ENCODE measurements at regions not wholly inside any gene's neighbourhood (a gene's known extent, or its start where the extent isn't known, plus 50 kb on each side); places are given as distances from the start of the nearest gene placed in this dataset.

DNA sequence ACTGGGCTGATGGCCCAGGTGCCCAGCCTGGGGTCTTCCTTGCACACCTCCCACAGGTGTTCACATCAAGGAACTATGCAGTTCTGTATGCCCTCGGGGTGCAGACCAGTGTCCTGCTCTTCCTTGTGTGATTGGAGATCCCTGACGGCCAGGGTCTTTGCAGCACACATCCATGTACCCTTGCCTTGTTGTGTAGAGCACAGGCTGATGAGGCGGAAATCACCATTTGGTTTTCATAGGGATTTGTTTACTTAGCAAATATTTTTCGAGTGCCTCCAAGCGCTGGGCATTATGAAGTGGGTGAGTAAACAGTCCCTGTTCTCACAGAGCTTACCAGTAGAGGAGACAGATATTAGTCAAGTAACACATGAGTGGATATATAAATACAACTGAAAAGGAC is 209.3 kb upstream of the UMPS start:
- no peak; the same call in 1 of the 2 replicates for ATAC-seq
- intact Hi-C loops (cut with micrococcal nuclease; ENCODE audit: unreplicated experiment) = no loop called here
- no peaks in the 10 kb centered on the region for H3K9me3 ChIP-seq (ENCODE audit: control insufficient read depth, insufficient read depth, low read depth, low read length)
- H3K27me3 ChIP-seq (ENCODE audit: control insufficient read depth, insufficient read depth, low read length) = peaks cover 25% of the 10 kb centered on the region
- TF ChIP-seq POLR2AphosphoS5 (IDR thresholded peaks at IDR 0.05; ENCODE audit: low read depth, low read length) = no peak
- no peak for TF ChIP-seq SIN3A (IDR thresholded peaks at IDR 0.05; ENCODE audit: borderline replicate concordance, insufficient read depth, low read depth, low read length)
- no peak for TF ChIP-seq TCF7L2 (IDR thresholded peaks at IDR 0.05; ENCODE audit: low read depth, low read length)
- TF ChIP-seq, protein P1, sequence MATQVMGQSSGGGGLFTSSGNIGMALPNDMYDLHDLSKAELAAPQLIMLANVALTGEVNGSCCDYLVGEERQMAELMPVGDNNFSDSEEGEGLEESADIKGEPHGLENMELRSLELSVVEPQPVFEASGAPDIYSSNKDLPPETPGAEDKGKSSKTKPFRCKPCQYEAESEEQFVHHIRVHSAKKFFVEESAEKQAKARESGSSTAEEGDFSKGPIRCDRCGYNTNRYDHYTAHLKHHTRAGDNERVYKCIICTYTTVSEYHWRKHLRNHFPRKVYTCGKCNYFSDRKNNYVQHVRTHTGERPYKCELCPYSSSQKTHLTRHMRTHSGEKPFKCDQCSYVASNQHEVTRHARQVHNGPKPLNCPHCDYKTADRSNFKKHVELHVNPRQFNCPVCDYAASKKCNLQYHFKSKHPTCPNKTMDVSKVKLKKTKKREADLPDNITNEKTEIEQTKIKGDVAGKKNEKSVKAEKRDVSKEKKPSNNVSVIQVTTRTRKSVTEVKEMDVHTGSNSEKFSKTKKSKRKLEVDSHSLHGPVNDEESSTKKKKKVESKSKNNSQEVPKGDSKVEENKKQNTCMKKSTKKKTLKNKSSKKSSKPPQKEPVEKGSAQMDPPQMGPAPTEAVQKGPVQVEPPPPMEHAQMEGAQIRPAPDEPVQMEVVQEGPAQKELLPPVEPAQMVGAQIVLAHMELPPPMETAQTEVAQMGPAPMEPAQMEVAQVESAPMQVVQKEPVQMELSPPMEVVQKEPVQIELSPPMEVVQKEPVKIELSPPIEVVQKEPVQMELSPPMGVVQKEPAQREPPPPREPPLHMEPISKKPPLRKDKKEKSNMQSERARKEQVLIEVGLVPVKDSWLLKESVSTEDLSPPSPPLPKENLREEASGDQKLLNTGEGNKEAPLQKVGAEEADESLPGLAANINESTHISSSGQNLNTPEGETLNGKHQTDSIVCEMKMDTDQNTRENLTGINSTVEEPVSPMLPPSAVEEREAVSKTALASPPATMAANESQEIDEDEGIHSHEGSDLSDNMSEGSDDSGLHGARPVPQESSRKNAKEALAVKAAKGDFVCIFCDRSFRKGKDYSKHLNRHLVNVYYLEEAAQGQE (IDR thresholded peaks at IDR 0.05; ENCODE audit: insufficient read depth in 1 of 2, low read depth in 2 of 2, low read length in 1 of 2) = no peak
- TF ChIP-seq, protein P2, sequence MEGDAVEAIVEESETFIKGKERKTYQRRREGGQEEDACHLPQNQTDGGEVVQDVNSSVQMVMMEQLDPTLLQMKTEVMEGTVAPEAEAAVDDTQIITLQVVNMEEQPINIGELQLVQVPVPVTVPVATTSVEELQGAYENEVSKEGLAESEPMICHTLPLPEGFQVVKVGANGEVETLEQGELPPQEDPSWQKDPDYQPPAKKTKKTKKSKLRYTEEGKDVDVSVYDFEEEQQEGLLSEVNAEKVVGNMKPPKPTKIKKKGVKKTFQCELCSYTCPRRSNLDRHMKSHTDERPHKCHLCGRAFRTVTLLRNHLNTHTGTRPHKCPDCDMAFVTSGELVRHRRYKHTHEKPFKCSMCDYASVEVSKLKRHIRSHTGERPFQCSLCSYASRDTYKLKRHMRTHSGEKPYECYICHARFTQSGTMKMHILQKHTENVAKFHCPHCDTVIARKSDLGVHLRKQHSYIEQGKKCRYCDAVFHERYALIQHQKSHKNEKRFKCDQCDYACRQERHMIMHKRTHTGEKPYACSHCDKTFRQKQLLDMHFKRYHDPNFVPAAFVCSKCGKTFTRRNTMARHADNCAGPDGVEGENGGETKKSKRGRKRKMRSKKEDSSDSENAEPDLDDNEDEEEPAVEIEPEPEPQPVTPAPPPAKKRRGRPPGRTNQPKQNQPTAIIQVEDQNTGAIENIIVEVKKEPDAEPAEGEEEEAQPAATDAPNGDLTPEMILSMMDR (IDR thresholded peaks at IDR 0.05) = no peak
- ChIA-PET POLR2A (no interaction called here), CTCF (no interaction called here)
- no TSS peak for BruUV-seq (replicated peaks)
- no peak overlapping the region for H3K4me3 ChIP-seq (ENCODE audit: low read depth in 2 of 2, low read length in 2 of 2)
- in situ Hi-C loops (cut with HindIII; ENCODE audit: low pct_unique_long_range_greater_than_20kb, low sequenced_read_pairs) = no loop called here
- no peak for DNase-seq (ENCODE audit: low read depth, low spot score)
- H3K36me3 ChIP-seq (ENCODE audit: control insufficient read depth, insufficient read depth, low read length) = no peaks in the 10 kb centered on the region
- no peak overlapping the region for H3K27ac ChIP-seq (ENCODE audit: low read length)
- no peaks in the 10 kb centered on the region for H3K4me1 ChIP-seq (ENCODE audit: control insufficient read depth, insufficient read depth, low read length)

DNA sequence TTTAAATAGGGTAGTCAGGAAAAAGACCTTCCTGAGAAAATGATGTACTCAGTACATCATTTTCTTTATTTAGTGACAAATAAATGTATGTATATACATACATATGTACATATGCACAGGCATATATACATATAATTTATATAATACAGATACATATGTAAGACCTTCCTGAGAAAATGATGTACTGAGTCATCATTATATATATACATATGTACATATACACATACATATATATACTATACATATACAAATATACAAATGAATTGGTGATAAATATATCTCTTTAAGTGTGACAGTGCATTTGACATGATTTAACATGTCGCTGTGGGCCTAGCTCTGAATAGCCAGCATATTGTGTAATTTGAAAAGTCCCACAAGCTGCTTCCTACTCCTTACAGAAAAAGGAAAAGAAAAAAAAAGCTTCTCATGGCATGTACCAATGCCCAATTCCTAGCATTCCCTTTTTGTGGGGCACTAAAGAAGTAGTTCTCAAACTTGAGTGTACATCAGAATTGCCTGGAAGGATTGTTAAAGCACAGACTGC is 208.1 kb upstream of the UMPS start:
- in situ Hi-C loops (cut with HindIII; ENCODE audit: low pct_unique_long_range_greater_than_20kb, low sequenced_read_pairs) = no loop called here
- H3K27me3 ChIP-seq (ENCODE audit: control insufficient read depth, insufficient read depth, low read length) = peaks cover 25% of the 10 kb centered on the region
- CTCF ChIA-PET = no interaction called here

More for the DNA sequence above, 208.1 kb upstream of the UMPS start:
- intact Hi-C loops (cut with micrococcal nuclease; ENCODE audit: unreplicated experiment) = no loop called here
- no TSS peak for BruUV-seq (replicated peaks)
- Histone ChIP-seq H3K9me3 (ENCODE audit: control insufficient read depth, insufficient read depth, low read depth, low read length) (no peaks in the 10 kb centered on the region), H3K27ac (ENCODE audit: low read length) (no peak overlapping the region), H3K36me3 (ENCODE audit: control insufficient read depth, insufficient read depth, low read length) (no peaks in the 10 kb centered on the region), H3K4me3 (ENCODE audit: low read depth in 2 of 2, low read length in 2 of 2) (no peak overlapping the region), H3K4me1 (ENCODE audit: control insufficient read depth, insufficient read depth, low read length) (no peaks in the 10 kb centered on the region)
- POLR2A ChIA-PET = no interaction called here
- no peak for DNase-seq (ENCODE audit: low read depth, low spot score)
- ATAC-seq = no peak
- TF ChIP-seq, protein P1 (IDR thresholded peaks at IDR 0.05; ENCODE audit: insufficient read depth in 1 of 2, low read depth in 2 of 2, low read length in 1 of 2) = no peak
- TF ChIP-seq, protein P2 (IDR thresholded peaks at IDR 0.05) = no peak
- TF ChIP-seq POLR2AphosphoS5 (IDR thresholded peaks at IDR 0.05; ENCODE audit: low read depth, low read length) (no peak), SIN3A (IDR thresholded peaks at IDR 0.05; ENCODE audit: borderline replicate concordance, insufficient read depth, low read depth, low read length) (no peak), TCF7L2 (IDR thresholded peaks at IDR 0.05; ENCODE audit: low read depth, low read length) (no peak)
